Mesenchymal stem cell (in vitro differentiated cells and primary cell): ENCODE measurements at regions not wholly inside any gene's neighbourhood (a gene's known extent, or its start where the extent isn't known, plus 50 kb on each side); places are given as distances from the start of the nearest gene placed in this dataset.

Experiments used
- DNase-seq: peaks from one replicate; pipeline ENCODE4 v3.0.0-alpha.2; 2013
- H2AFZ ChIP-seq: one replicate; pipeline ENCODE4 v1.6.1; 2013; ENCODE audit warnings: low read depth, mild to moderate bottlenecking, control low read depth, inconsistent platforms, low read length, moderate library complexity
- H2AK5ac ChIP-seq: 2 replicates; pipeline ENCODE4 v1.6.1; 2013; ENCODE audit warnings: low read length, moderate library complexity, mild to moderate bottlenecking, inconsistent platforms; ENCODE audit not compliant: severe bottlenecking
- H2BK120ac ChIP-seq: one replicate; pipeline ENCODE4 v1.6.1; 2013; ENCODE audit warnings: low read depth, mild to moderate bottlenecking, inconsistent platforms, low read length, moderate library complexity
- H2BK12ac ChIP-seq, 2 experiments: one replicate each; pipeline ENCODE4 v1.6.1; 2013; ENCODE audit warnings: inconsistent platforms in 2 of 2, low read length in 2 of 2, mild to moderate bottlenecking in 2 of 2, moderate library complexity in 2 of 2, control low read depth in 1 of 2
- H2BK15ac ChIP-seq: one replicate; pipeline ENCODE4 v1.6.1; 2013; ENCODE audit warnings: mild to moderate bottlenecking, low read depth, inconsistent platforms; ENCODE audit not compliant: poor library complexity, severe bottlenecking
- H2BK5ac ChIP-seq: 2 replicates; pipeline ENCODE4 v1.6.1; 2013; ENCODE audit warnings: low read depth, mild to moderate bottlenecking, low read length, control low read depth, inconsistent platforms; ENCODE audit not compliant: poor library complexity, severe bottlenecking
- H3K14ac ChIP-seq, 2 experiments: one replicate each; pipeline ENCODE4 v1.6.1; 2013; ENCODE audit warnings: inconsistent platforms in 2 of 2, low read length in 2 of 2, control low read depth in 1 of 2, mild to moderate bottlenecking in 1 of 2, moderate library complexity in 1 of 2
- H3K18ac ChIP-seq, 2 experiments: one replicate each; pipeline ENCODE4 v1.6.1; 2013; ENCODE audit warnings: inconsistent platforms in 2 of 2, low read length in 2 of 2, control low read depth in 1 of 2, low read depth in 1 of 2, mild to moderate bottlenecking in 1 of 2
- H3K23ac ChIP-seq, 2 experiments: one replicate each; pipeline ENCODE4 v1.6.1; 2013; ENCODE audit warnings: inconsistent platforms in 2 of 2, low read length in 2 of 2, mild to moderate bottlenecking in 2 of 2, moderate library complexity in 2 of 2, control low read depth in 1 of 2
- H3K27ac ChIP-seq: 2 replicates; pipeline ENCODE4 v1.5.1; 2013; ENCODE audit warnings: mild to moderate bottlenecking, moderate library complexity, low read length, control low read depth, inconsistent platforms; ENCODE audit not compliant: poor library complexity, severe bottlenecking
- H3K27me3 ChIP-seq, 2 experiments: 2 replicates each; pipeline versions ENCODE4 v1.6.1 to v1.7.0; 2013; ENCODE audit warnings: low read length in 2 of 2, mild to moderate bottlenecking in 2 of 2, moderate library complexity in 2 of 2, control low read depth in 1 of 2, inconsistent platforms in 1 of 2; ENCODE audit not compliant: control insufficient read depth in 1 of 2, insufficient read depth in 1 of 2
- H3K36me3 ChIP-seq, 2 experiments: 2 replicates each; pipeline versions ENCODE4 v1.6.1 to v1.7.0; 2013; ENCODE audit warnings: low read length in 2 of 2, control low read depth in 1 of 2, inconsistent platforms in 1 of 2, low read depth in 1 of 2, mild to moderate bottlenecking in 1 of 2; ENCODE audit not compliant: insufficient read depth in 2 of 2, control insufficient read depth in 1 of 2
- H3K4ac ChIP-seq, 2 experiments: one replicate each; pipeline ENCODE4 v1.6.1; 2013; ENCODE audit warnings: inconsistent platforms in 2 of 2, low read length in 2 of 2, mild to moderate bottlenecking in 2 of 2, moderate library complexity in 2 of 2, control low read depth in 1 of 2, low read depth in 1 of 2
- H3K4me1 ChIP-seq: 2 replicates; pipeline ENCODE4 v1.6.1; 2013; ENCODE audit warnings: low read depth, low read length, control low read depth; ENCODE audit not compliant: control insufficient read depth, insufficient read depth
- H3K4me2 ChIP-seq: 2 replicates; pipeline ENCODE4 v1.6.1; 2013; ENCODE audit warnings: low read length, mild to moderate bottlenecking, inconsistent platforms; ENCODE audit not compliant: poor library complexity, severe bottlenecking
- H3K4me3 ChIP-seq, 2 experiments: 2 replicates each; pipeline versions ENCODE4 v1.5.1 to v1.7.0; 2013; ENCODE audit warnings: low read length in 2 of 2, mild to moderate bottlenecking in 2 of 2, control low read depth in 1 of 2, low read depth in 1 of 2; ENCODE audit not compliant: insufficient read depth in 1 of 2
- H3K79me1 ChIP-seq: replicated peaks from 2 replicates; pipeline ENCODE4 v1.6.1; 2013; ENCODE audit warnings: mild to moderate bottlenecking, control low read depth, low read length, inconsistent platforms; ENCODE audit not compliant: poor library complexity, severe bottlenecking
- H3K9ac ChIP-seq: 2 replicates; pipeline ENCODE4 v1.7.0; 2013; ENCODE audit warnings: mild to moderate bottlenecking, low read length, moderate library complexity
- H3K9me3 ChIP-seq: 2 replicates; pipeline ENCODE4 v1.7.0; 2013; ENCODE audit warnings: mild to moderate bottlenecking, low read length; ENCODE audit not compliant: control insufficient read depth
- H4K8ac ChIP-seq: one replicate; pipeline ENCODE4 v1.6.1; 2013; ENCODE audit warnings: inconsistent platforms, mild to moderate bottlenecking, low read length, moderate library complexity
- H4K91ac ChIP-seq: one replicate; pipeline ENCODE4 v1.6.1; 2013; ENCODE audit warnings: mild to moderate bottlenecking, low read length, inconsistent platforms
- WGBS: methylation state at CpG from one replicate; pipeline ENCODE4 v1.1.7; 2013; ENCODE audit warnings: mixed read lengths; 5-methylcytosine and 5-hydroxymethylcytosine counted together

- Histone ChIP-seq H3K4me3 (no peak overlapping the region), H3K4me2 (no peak overlapping the region), H4K8ac (no peak overlapping the region), H3K9ac (no peak overlapping the region), H3K18ac (no peak overlapping the region), H3K36me3 (no peaks in the 10 kb centered on the region), H3K27ac (no peak overlapping the region), H3K4me1 (peaks cover 6% of the 10 kb centered on the region), H2AFZ (no peak overlapping the region), H2BK5ac (no peak overlapping the region), H2BK12ac (no peak overlapping the region), H2BK15ac (no peak overlapping the region), H3K9me3 (no peaks in the 10 kb centered on the region), H3K79me1 (no peaks in the 10 kb centered on the region), H3K14ac (no peak overlapping the region), H2AK5ac (no peak overlapping the region), H3K4ac (no peak overlapping the region), H4K91ac (no peak overlapping the region), H2BK120ac (no peak overlapping the region), H3K27me3 (no peaks in the 10 kb centered on the region), H3K23ac (no peak overlapping the region)
- WGBS = 93% methylated on average over 1 of the region's 1 CpG
- no peak for DNase-seq
Observed at GRCh38 chr9:88833946-88834345, 157.3 kb upstream of the S1PR3 start.

GRCh38 chr9:88835038-88835466, 156.2 kb upstream of the S1PR3 start:
- Histone ChIP-seq H2BK120ac (no peak overlapping the region), H3K9me3 (no peaks in the 10 kb centered on the region), H3K27me3 (no peaks in the 10 kb centered on the region), H3K27ac (no peak overlapping the region), H2BK5ac (no peak overlapping the region), H3K4me3 (no peak overlapping the region), H3K4me2 (no peak overlapping the region), H3K23ac (no peak overlapping the region), H4K91ac (no peak overlapping the region), H2BK12ac (no peak overlapping the region), H3K14ac (no peak overlapping the region), H3K36me3 (no peaks in the 10 kb centered on the region), H2AFZ (no peak overlapping the region), H2BK15ac (no peak overlapping the region), H3K79me1 (no peaks in the 10 kb centered on the region), H3K4me1 (no peaks in the 10 kb centered on the region), H2AK5ac (no peak overlapping the region), H3K18ac (no peak overlapping the region), H4K8ac (no peak overlapping the region), H3K4ac (no peak overlapping the region), H3K9ac (no peak overlapping the region)
- no CpG with 5 or more reads among the region's 1 CpG for WGBS
- DNase-seq = peak; percentile 81

GRCh38 chr9:88835772-88836171, 155.5 kb upstream of the S1PR3 start:
- DNase-seq = no peak
- no peak overlapping the region for H3K23ac ChIP-seq
- no peaks in the 10 kb centered on the region for H3K4me1 ChIP-seq
- H3K4ac ChIP-seq = no peak overlapping the region
- H3K4me3 ChIP-seq = no peak overlapping the region
- H2BK12ac ChIP-seq = no peak overlapping the region
- H2BK120ac ChIP-seq = no peak overlapping the region
- H3K9me3 ChIP-seq = no peaks in the 10 kb centered on the region
- H3K9ac ChIP-seq = no peak overlapping the region
- no peak overlapping the region for H3K4me2 ChIP-seq
- H3K27ac ChIP-seq = no peak overlapping the region
- H2AFZ ChIP-seq = no peak overlapping the region
- no peak overlapping the region for H3K18ac ChIP-seq
- H4K8ac ChIP-seq = no peak overlapping the region
- no peaks in the 10 kb centered on the region for H3K27me3 ChIP-seq
- H2BK5ac ChIP-seq = no peak overlapping the region
- H2AK5ac ChIP-seq = no peak overlapping the region
- H3K14ac ChIP-seq = no peak overlapping the region
- H3K36me3 ChIP-seq = no peaks in the 10 kb centered on the region
- no peak overlapping the region for H2BK15ac ChIP-seq
- no peaks in the 10 kb centered on the region for H3K79me1 ChIP-seq
- no peak overlapping the region for H4K91ac ChIP-seq
- 67% methylated on average over 3 of the region's 3 CpGs for WGBS

- H2AK5ac ChIP-seq = no peak overlapping the region
- no peak overlapping the region for H2BK12ac ChIP-seq
- H4K8ac ChIP-seq = no peak overlapping the region
- H2BK15ac ChIP-seq = no peak overlapping the region
- no peak overlapping the region for H3K27ac ChIP-seq
- no peak overlapping the region for H2BK120ac ChIP-seq
- no peaks in the 10 kb centered on the region for H3K4me1 ChIP-seq
- no peak overlapping the region for H3K4ac ChIP-seq
- H3K9ac ChIP-seq = no peak overlapping the region
- H4K91ac ChIP-seq = no peak overlapping the region
- H3K23ac ChIP-seq = no peak overlapping the region
- no peaks in the 10 kb centered on the region for H3K9me3 ChIP-seq
- no peak for DNase-seq
- no peaks in the 10 kb centered on the region for H3K79me1 ChIP-seq
- H3K36me3 ChIP-seq = no peaks in the 10 kb centered on the region
- no peak overlapping the region for H2BK5ac ChIP-seq
- H3K27me3 ChIP-seq = no peaks in the 10 kb centered on the region
- H3K4me2 ChIP-seq = no peak overlapping the region
- 76% methylated on average over 2 of the region's 2 CpGs for WGBS
- H3K18ac ChIP-seq = no peak overlapping the region
- H2AFZ ChIP-seq = no peak overlapping the region
- H3K4me3 ChIP-seq = no peak overlapping the region
- H3K14ac ChIP-seq = no peak overlapping the region
Observed at GRCh38 chr9:88837731-88838130, 153.5 kb upstream of the S1PR3 start.
